Panc1 (cell line): ENCODE measurements at regions not wholly inside any gene's neighbourhood (a gene's known extent, or its start where the extent isn't known, plus 50 kb on each side); places are given as distances from the start of the nearest gene placed in this dataset.
A peak's percentile ranks its signal among the peaks of the same experiment; 100 is the strongest.

Experiments
- ATAC-seq: fragments of 200-7000 bp; cut with Tn5 transposase; 2 replicates; pipeline ENCODE4 v1.9.1; 2020; ENCODE audit warnings: mild to moderate bottlenecking, moderate library complexity
- BruUV-seq: library from RNA; stranded (reverse); fragments of 400-500 nt; replicated peaks from 2 replicates; lab custom pipeline; 2021; lab: Mats Ljungman, UMichigan
- CTCF ChIA-PET: fragments of 300-600 bp; sonication (Branson Sonifier 250); formaldehyde crosslinking; loops from one replicate; lab custom pipeline; 2022; ENCODE audit warnings: antibody characterized with exemption; lab: Charles Lee
- POLR2A ChIA-PET: fragments of 300-600 bp; sonication (Branson Sonifier 250); formaldehyde crosslinking; loops from one replicate; lab custom pipeline; 2022; ENCODE audit warnings: antibody characterized with exemption; lab: Charles Lee
- DNase-seq: peaks from one replicate; pipeline ENCODE4 v3.0.0-alpha.2; 2010; ENCODE audit warnings: low read depth, low spot score
- H3K27ac ChIP-seq: 2 replicates; pipeline ENCODE4 v1.5.1; 2011; ENCODE audit warnings: mild to moderate bottlenecking, low read length, inconsistent platforms
- H3K27me3 ChIP-seq: fragments of 200-500 bp; sonication (Bioruptor generic); 2 replicates; pipeline ENCODE4 v1.6.0; 2014; ENCODE audit warnings: low read length, inconsistent platforms; ENCODE audit not compliant: control insufficient read depth, insufficient read depth
- H3K36me3 ChIP-seq: fragments of 200-500 bp; sonication (Bioruptor generic); 2 replicates; pipeline ENCODE4 v1.5.1; 2014; ENCODE audit warnings: inconsistent platforms, mild to moderate bottlenecking, low read length, moderate library complexity; ENCODE audit not compliant: control insufficient read depth, insufficient read depth
- H3K4me1 ChIP-seq: 2 replicates; pipeline ENCODE4 v1.5.1; 2011; ENCODE audit warnings: inconsistent platforms, mild to moderate bottlenecking, low read length, moderate library complexity; ENCODE audit not compliant: control insufficient read depth, insufficient read depth
- H3K4me3 ChIP-seq, 2 experiments: 2 replicates each; pipeline ENCODE4 v1.5.1; 2011 to 2012; ENCODE audit warnings: low read depth in 2 of 2, low read length in 2 of 2, mild to moderate bottlenecking in 2 of 2, inconsistent platforms in 1 of 2, moderate library complexity in 1 of 2
- H3K9me3 ChIP-seq: fragments of 200-500 bp; sonication (Bioruptor generic); 2 replicates; pipeline ENCODE4 v1.5.1; 2014; ENCODE audit warnings: low read depth, mild to moderate bottlenecking, inconsistent platforms, low read length, moderate library complexity; ENCODE audit not compliant: control insufficient read depth, insufficient read depth
- CTCF ChIP-seq: fragments of 450-650 bp; IDR thresholded peaks from 2 replicates; pipeline ENCODE4 v1.5.1; 2017; ENCODE audit warnings: mild to moderate bottlenecking
- POLR2AphosphoS5 ChIP-seq: IDR thresholded peaks from 2 replicates; pipeline ENCODE4 v1.6.1; 2012; ENCODE audit warnings: mild to moderate bottlenecking, low read depth, low read length, moderate library complexity
- REST ChIP-seq, 2 experiments: IDR thresholded peaks; 2 replicates each; pipeline ENCODE4 v1.6.1; 2011 to 2012; ENCODE audit warnings: low read depth in 2 of 2, control low read depth in 1 of 2, low read length in 1 of 2, mild to moderate bottlenecking in 1 of 2, moderate library complexity in 1 of 2; ENCODE audit not compliant: insufficient read depth in 1 of 2
- SIN3A ChIP-seq: IDR thresholded peaks from 2 replicates; pipeline ENCODE4 v1.6.1; 2012; ENCODE audit warnings: low read depth, mild to moderate bottlenecking, low read length, moderate library complexity, borderline replicate concordance; ENCODE audit not compliant: insufficient read depth
- TCF7L2 ChIP-seq: IDR thresholded peaks from 2 replicates; pipeline ENCODE4 v1.6.1; 2011; ENCODE audit warnings: mild to moderate bottlenecking, low read depth, low read length, inconsistent platforms
- in situ Hi-C: cut with HindIII; loops from 2 replicates; pipeline ENCODE4 v1.10.0; 2016; ENCODE audit warnings: low sequenced_read_pairs, low pct_unique_long_range_greater_than_20kb
- intact Hi-C: fragments of 100-400 bp; cut with micrococcal nuclease; formaldehyde crosslinking; loops from one replicate; pipeline ENCODE4 v1.10.0; 2022; ENCODE audit not compliant: unreplicated experiment

GRCh38 chr6:71402096-71402495 is 113.5 kb downstream of the OGFRL1 start:
- ATAC-seq, result no peak
- H3K27ac ChIP-seq, result peak overlapping the region; percentile 100

GRCh38 chr6:71403422-71404134 is 115.0 kb downstream of the OGFRL1 start:
- Histone ChIP-seq H3K9me3 (no peaks in the 10 kb centered on the region), H3K27me3 (no peaks in the 10 kb centered on the region), H3K4me1 (peaks cover 85% of the 10 kb centered on the region), H3K36me3 (peaks cover 18% of the 10 kb centered on the region; the same call in 1 of the 2 replicates), H3K4me3 (peak overlapping the region; percentile 28 to 49), H3K27ac (peak overlapping the region; percentile 100)
- no peak for DNase-seq
- ChIA-PET CTCF (no interaction called here), POLR2A (no interaction called here)
- TF ChIP-seq POLR2AphosphoS5, result no peak
- no peak for TF ChIP-seq CTCF
- no peak for TF ChIP-seq TCF7L2
- TF ChIP-seq SIN3A, result no peak
- TF ChIP-seq REST (IDR thresholded peaks at IDR 0.05; ENCODE audit: insufficient read depth in 1 of 2, low read depth in 2 of 2, low read length in 1 of 2), result no peak
- no peak for ATAC-seq
- no TSS peak for BruUV-seq
- intact Hi-C loops, result no loop called here
- in situ Hi-C loops, result no loop called here

More at GRCh38 chr6:71402096-71402495, 113.5 kb downstream of the OGFRL1 start:
- in situ Hi-C loops (no loop called here), intact Hi-C loops (no loop called here)
- Histone ChIP-seq H3K4me3 (no peak overlapping the region), H3K9me3 (no peaks in the 10 kb centered on the region), H3K4me1 (peaks cover 74% of the 10 kb centered on the region), H3K36me3 (peaks cover 20% of the 10 kb centered on the region; the same call in 1 of the 2 replicates), H3K27me3 (no peaks in the 10 kb centered on the region)
- TF ChIP-seq REST (IDR thresholded peaks at IDR 0.05; ENCODE audit: insufficient read depth in 1 of 2, low read depth in 2 of 2, low read length in 1 of 2) (no peak), CTCF (no peak), POLR2AphosphoS5 (no peak), SIN3A (no peak), TCF7L2 (no peak)
- BruUV-seq, result no TSS peak
- POLR2A ChIA-PET, result no interaction called here
- CTCF ChIA-PET, result no interaction called here
- DNase-seq, result no peak
